ENCODE measurements at regions not wholly inside any gene's neighbourhood (a gene's known extent, or its start where the extent isn't known, plus 50 kb on each side); places are given as distances from the start of the nearest gene placed in this dataset.

DNA sequence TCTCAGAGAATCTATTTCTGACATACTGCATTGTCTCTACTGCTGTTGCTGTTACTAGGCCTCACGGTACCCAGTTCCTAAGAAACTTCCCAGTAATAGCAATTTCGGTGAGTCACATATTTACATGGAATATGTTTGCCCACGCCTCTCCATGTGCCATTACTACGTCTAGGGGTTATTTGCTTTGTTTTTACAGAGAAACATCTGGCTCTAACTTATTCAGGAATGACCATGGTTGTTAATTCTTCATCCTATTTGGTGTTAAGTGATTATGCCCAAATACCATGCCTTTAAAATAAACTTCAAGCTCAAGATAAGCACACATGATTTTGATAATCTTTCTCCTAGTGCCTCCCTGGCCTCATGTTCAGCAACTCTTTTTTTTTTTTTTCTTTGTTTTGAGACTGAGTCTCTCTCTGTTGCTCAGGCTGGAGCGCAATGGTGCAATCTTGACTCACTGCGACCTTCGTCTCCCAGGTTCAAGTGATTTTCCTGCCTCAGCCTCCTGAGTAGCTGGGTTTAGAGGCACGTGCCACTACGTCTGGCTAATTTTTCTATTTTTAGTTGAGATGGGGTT lies 101.0 kb upstream of the HS3ST1 start:
- in situ Hi-C loops (cut with HindIII; ENCODE audit: low sequenced_read_pairs) = no loop called here

DNA sequence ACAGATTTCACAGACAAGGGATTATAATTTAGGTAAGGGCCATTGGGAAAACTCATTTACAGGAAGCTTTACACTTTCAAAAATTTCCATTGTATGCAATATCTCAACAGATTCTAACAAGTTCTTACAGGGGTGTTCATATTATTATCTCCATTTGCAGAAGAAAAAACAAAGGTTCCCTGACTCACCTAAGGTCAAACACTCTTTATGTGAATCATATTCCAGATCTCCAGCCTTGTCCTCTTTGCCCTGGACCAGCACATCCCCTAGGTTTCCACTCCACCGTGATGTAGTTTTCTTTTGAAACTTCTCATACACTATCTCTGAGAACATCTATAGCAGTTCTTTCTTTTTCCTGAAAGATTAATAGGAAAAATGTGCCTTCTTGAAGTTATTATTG lies 96.4 kb upstream of the HS3ST1 start:
- in situ Hi-C loops (cut with HindIII; ENCODE audit: low sequenced_read_pairs) = no loop called here

GRCh38 chr4:11518754-11519153 lies 90.1 kb upstream of the HS3ST1 start:
- in situ Hi-C loops (cut with HindIII; ENCODE audit: low sequenced_read_pairs) = no loop called here

DNA sequence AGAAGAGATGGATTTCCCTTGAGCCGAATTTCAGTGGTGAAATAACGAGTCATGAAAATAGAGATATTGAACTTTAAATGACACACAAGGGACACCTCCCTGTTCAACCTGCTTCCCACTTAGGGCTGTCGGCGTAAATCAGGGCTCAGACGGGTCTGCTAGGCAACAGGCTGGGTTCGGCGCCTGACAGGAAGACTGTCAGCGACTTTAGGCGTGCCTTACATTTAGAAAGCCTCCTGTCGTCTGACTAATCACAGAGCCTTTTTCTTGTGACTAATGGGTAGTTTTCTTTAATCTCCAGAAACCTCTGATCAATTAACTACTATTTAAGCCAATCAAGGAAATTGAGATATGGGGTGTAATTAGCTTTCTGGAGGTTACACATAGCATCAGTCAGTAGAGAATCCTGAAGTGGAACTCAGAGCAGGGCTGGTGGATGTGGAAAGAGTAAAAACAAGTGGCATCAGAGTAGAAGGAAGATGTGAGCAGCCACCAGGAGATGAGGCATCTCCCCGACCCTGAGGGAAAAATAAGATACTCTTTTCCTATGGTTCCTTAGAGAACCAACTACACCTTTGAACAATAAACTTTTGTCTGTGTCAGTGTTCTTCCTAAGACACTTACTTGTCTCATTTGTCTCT lies 86.2 kb upstream of the HS3ST1 start:
- in situ Hi-C loops (cut with HindIII; ENCODE audit: low sequenced_read_pairs) = no loop called here

DNA sequence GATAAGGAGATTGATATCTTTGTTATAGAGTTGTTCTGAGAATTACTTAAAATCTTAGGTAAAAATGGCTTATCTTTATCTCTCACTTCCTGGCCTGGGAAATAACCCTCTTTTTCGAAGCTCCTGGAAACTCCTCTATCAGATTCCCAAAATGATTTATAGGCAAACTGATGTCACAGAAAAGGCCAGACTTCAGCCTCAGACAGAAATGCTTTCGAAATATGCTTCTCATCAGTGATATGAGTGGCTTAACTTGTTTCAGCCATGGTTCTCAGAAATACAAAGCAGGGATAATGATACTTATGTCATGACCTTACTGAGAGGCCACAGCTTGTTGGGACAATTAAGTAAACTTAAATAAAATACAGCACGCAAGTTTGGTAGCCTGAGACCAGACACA lies 85.3 kb upstream of the HS3ST1 start:
- in situ Hi-C loops (cut with HindIII; ENCODE audit: low sequenced_read_pairs) = no loop called here

DNA sequence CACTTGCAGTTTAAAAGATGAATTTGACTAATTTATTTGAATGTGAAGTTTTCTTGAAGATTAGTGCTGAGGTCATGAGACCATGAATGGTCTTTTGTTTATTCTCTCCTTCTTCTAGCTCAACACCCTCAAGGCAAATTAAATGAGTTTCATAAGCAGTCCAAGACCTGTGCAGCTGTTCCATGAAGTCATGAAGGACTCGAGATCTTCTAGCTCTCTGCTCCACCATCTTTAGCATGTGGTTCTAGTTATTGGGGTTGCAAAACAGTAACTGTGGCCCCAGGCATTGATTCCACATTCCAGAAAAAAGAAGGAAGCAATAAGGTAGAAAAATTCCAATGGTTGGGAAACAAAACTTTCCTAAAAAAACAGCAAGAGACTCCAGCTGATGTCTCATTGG lies 84.2 kb upstream of the HS3ST1 start:
- in situ Hi-C loops (cut with HindIII; ENCODE audit: low sequenced_read_pairs) = no loop called here

- in situ Hi-C loops (cut with HindIII; ENCODE audit: low sequenced_read_pairs) = no loop called here
These were observed 82.6 kb upstream of the HS3ST1 start for GRCh38 chr4:11511321-11511720.

- in situ Hi-C loops (cut with HindIII; ENCODE audit: low sequenced_read_pairs) = no loop called here
These were observed 79.2 kb upstream of the HS3ST1 start for GRCh38 chr4:11507920-11508319.

DNA sequence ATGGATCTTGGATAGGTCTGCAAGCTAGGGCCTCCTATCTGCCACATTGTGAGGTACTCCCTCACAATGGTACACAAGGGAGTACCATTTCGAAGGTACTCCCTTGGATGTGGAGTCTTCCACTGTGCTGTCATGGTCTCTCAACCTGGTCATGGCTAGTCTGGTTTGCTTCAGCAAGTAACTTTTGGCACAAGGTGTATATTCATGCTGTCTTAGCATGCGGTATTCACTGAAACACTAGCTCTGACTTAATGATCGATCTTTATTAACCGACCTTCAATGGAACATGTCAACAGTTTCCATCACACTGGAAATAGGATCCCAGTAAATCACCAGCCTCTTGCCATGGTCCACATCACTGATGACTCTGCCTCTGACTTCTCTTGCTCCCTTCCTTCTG lies 77.5 kb upstream of the HS3ST1 start:
- in situ Hi-C loops (cut with HindIII; ENCODE audit: low sequenced_read_pairs) = no loop called here

GRCh38 chr4:11505221-11505971 lies 76.7 kb upstream of the HS3ST1 start:
- in situ Hi-C loops (cut with HindIII; ENCODE audit: low sequenced_read_pairs) = no loop called here

GRCh38 chr4:11503166-11503565 lies 74.5 kb upstream of the HS3ST1 start:
- in situ Hi-C loops (cut with HindIII; ENCODE audit: low sequenced_read_pairs) = no loop called here

- in situ Hi-C loops (cut with HindIII; ENCODE audit: low sequenced_read_pairs) = no loop called here
These were observed 69.3 kb upstream of the HS3ST1 start for GRCh38 chr4:11497972-11498371.

- in situ Hi-C loops (cut with HindIII; ENCODE audit: low sequenced_read_pairs) = no loop called here
These were observed 68.6 kb upstream of the HS3ST1 start for GRCh38 chr4:11497212-11497806.

GRCh38 chr4:11496351-11496829 lies 67.7 kb upstream of the HS3ST1 start:
- in situ Hi-C loops (cut with HindIII; ENCODE audit: low sequenced_read_pairs) = no loop called here

GRCh38 chr4:11495818-11496217 lies 67.1 kb upstream of the HS3ST1 start:
- in situ Hi-C loops (cut with HindIII; ENCODE audit: low sequenced_read_pairs) = no loop called here

DNA sequence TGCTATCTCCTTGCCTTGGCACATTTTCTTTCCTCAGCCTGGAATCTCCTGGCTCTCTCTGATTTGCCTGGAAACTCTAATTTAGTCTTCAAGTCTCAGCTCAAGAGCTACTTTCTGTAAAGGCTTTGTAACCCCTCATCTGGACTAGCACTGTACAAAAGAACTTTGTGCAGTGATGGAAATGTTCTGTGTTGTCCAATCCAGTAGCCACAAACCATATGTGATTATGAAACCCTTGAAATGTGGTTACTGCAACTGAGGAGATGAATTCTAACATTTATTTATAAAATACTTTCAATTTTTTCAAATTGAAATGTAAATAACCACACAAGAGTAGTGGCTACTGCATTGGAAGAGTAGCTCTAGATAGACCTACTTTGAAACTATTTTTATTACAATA lies 66.6 kb upstream of the HS3ST1 start:
- in situ Hi-C loops (cut with HindIII; ENCODE audit: low sequenced_read_pairs) = no loop called here

- in situ Hi-C loops (cut with HindIII; ENCODE audit: low sequenced_read_pairs) = no loop called here
These were observed 65.5 kb upstream of the HS3ST1 start for GRCh38 chr4:11494232-11494631.

DNA sequence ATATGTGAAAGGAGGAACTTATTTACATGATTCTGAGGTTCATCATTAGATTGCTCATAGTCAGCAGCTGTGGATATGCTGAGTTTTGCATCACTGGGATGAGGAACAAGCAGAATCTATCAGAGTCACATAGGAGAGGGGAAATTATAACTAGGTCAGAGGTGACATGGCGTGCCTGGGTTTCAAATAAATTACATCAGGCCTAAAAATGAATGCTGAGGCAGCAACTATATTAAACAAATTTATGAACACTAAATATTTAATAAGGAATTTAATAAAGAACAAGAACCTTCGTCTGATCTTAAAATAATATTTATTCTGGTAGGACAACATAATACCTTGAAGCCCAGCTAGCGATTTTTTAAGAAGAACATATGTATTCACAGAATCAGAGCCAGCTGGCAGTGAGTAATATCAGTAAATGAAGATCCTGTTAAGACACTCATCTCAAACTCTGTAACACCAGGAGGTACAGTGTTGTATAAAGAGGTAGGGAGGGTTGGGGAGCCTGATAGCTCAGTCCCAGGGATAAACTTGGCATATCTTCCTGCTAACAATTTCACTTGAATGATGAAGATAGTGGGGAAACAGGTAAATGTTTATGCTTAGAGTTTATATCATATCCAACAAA lies 60.9 kb upstream of the HS3ST1 start:
- in situ Hi-C loops (cut with HindIII; ENCODE audit: low sequenced_read_pairs) = no loop called here

- in situ Hi-C loops (cut with HindIII; ENCODE audit: low sequenced_read_pairs) = no loop called here
These were observed 60.2 kb upstream of the HS3ST1 start for GRCh38 chr4:11488657-11489452.

DNA sequence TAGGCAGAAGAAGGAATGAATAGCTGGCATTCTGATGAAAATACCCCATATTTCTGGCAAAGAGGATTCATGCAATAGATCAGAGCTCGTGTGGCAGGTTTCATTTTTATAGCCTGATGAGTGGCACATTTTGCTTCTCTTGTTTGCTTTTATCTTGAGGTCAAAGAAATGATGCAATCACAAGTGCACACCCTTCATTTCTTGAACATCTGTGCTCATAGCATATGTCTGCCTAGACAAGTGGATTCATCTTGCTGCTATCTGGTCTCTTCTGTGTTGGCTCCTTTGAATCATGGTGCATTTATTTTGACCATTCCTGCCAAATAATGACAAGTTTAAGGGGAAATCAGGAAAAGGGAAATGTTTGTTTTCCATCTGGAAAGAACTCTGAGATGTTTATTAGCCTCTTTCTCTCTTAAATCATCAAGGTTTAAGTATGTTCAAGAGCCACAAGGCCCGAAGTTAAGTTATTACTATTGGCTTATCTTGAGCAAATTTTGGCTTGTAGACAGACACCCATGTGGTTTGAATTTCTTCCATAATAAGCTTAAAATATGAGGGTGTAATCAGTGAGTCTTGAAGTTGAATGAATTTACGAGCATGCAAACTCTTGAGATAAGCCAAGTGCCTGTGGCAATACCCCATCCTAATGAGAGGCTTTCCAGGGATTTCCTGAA lies 59.3 kb upstream of the HS3ST1 start:
- in situ Hi-C loops (cut with HindIII; ENCODE audit: low sequenced_read_pairs) = no loop called here
